Bronchial epithelial cell (primary cell): ENCODE measurements at regions not wholly inside any gene's neighbourhood (a gene's known extent, or its start where the extent isn't known, plus 50 kb on each side); places are given as distances from the start of the nearest gene placed in this dataset.

Experiments
- DNase-seq: peaks from one replicate; pipeline ENCODE4 v3.0.0-alpha.2; 2010; ENCODE audit warnings: low read depth
- FAIRE-seq: peaks from 2 replicates; lab custom pipeline; 2011; peaks lifted over from hg19 to GRCh38; lab: Jason Lieb, UNC
- H3K27me3 ChIP-seq: 2 replicates; pipeline ENCODE4 v1.5.1; 2011; ENCODE audit warnings: low read length; ENCODE audit not compliant: control insufficient read depth, insufficient read depth
- H3K36me3 ChIP-seq: 2 replicates; pipeline ENCODE4 v1.5.1; 2011; ENCODE audit warnings: low read length; ENCODE audit not compliant: control insufficient read depth, insufficient read depth
- H3K4me3 ChIP-seq: 2 replicates; pipeline ENCODE4 v1.5.1; 2011; ENCODE audit warnings: mild to moderate bottlenecking, low read depth, low read length, control low read depth
- TF ChIP-seq, protein P1 (sequence below): IDR thresholded peaks from 2 replicates; pipeline ENCODE4 v1.5.1; 2011; ENCODE audit warnings: mild to moderate bottlenecking, moderate library complexity, low read length, control low read depth, inconsistent platforms; ENCODE audit not compliant: insufficient read depth, severe bottlenecking

DNA sequence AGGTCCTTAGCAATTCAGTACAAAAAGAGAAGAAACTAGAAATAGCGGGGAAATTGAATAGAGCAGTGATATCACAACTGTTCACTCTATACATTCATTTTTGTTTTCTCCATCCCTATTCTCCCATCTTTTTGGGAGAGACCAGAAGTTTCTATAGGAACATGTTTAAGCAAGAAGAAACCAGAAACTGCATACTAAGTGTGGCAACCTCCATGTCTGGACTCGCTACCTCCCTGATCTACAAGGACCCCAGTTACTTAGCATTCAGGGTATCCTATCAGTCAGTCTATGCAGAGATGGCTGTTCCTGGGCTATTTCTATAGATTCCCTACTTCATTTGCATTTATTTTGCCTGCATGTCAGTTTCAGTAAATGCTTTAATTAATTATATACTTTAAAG, 178.6 kb downstream of the PHLDA1 start:
- H3K36me3 ChIP-seq = no peaks in the 10 kb centered on the region
- DNase-seq (peak; percentile 76), FAIRE-seq (no peak)
- TF ChIP-seq, protein P1, sequence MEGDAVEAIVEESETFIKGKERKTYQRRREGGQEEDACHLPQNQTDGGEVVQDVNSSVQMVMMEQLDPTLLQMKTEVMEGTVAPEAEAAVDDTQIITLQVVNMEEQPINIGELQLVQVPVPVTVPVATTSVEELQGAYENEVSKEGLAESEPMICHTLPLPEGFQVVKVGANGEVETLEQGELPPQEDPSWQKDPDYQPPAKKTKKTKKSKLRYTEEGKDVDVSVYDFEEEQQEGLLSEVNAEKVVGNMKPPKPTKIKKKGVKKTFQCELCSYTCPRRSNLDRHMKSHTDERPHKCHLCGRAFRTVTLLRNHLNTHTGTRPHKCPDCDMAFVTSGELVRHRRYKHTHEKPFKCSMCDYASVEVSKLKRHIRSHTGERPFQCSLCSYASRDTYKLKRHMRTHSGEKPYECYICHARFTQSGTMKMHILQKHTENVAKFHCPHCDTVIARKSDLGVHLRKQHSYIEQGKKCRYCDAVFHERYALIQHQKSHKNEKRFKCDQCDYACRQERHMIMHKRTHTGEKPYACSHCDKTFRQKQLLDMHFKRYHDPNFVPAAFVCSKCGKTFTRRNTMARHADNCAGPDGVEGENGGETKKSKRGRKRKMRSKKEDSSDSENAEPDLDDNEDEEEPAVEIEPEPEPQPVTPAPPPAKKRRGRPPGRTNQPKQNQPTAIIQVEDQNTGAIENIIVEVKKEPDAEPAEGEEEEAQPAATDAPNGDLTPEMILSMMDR = no peak
- no peaks in the 10 kb centered on the region for H3K27me3 ChIP-seq
- no peak overlapping the region for H3K4me3 ChIP-seq

DNA sequence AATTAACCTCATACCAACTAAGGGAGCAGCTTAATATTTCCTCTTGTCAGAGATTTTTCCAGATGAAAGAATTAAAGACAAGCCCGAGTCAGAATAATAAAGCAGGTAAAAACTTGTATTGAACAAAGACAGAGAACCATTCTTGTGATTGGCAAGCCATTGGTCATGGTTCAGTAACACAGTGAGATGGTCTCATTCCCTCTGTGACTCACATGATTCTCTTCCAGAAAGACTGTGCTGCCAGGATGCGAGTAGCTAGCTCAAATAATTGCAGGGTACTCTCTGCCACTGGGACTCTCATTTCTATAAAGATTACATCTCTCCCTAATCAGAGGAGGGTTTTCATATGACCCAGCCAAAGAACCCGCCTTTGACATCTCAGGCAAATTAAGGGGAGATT, 179.4 kb downstream of the PHLDA1 start:
- no peaks in the 10 kb centered on the region for H3K36me3 ChIP-seq
- no peak for FAIRE-seq
- H3K27me3 ChIP-seq = no peaks in the 10 kb centered on the region
- TF ChIP-seq, protein P1 = no peak
- H3K4me3 ChIP-seq = no peak overlapping the region
- peak; percentile 93 for DNase-seq

DNA sequence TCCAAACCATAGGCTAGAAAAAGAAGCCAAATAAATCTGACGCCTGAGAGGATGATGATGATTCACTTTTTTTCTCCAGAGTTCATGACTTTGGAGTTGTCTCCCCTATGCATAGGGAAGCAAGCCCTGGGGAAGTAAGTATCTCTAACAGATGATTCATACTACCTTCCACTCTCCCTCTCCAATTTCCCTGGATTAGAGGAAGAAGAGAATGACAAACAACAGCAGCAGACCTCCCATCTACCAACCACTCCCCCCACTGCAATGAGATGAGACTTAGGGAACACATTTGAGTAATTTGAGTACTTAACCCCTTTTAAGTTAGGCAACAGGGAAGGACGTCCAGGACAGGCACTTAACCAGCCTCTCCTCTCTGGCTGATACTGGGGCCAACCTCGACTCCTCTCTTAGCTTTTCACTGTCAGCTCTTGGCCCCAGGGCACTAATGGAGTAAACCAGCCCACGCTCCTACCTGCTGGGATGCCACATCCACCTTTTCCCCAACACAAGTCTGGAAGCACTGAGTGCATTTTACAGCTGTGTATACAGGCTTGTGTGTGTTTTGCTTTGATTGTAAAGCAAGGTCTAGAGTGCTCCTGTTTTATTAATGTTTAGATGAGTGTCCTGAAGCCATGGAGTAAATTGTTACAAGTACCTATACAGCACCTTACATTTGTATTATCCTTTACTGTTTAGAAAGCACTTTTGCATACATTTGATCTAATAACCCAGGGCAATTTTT, 180.7 kb downstream of the PHLDA1 start:
- TF ChIP-seq, protein P1 = no peak
- no peaks in the 10 kb centered on the region for H3K36me3 ChIP-seq
- no peak overlapping the region for H3K4me3 ChIP-seq
- H3K27me3 ChIP-seq = no peaks in the 10 kb centered on the region
- FAIRE-seq (no peak), DNase-seq (peak; percentile 92)

DNA sequence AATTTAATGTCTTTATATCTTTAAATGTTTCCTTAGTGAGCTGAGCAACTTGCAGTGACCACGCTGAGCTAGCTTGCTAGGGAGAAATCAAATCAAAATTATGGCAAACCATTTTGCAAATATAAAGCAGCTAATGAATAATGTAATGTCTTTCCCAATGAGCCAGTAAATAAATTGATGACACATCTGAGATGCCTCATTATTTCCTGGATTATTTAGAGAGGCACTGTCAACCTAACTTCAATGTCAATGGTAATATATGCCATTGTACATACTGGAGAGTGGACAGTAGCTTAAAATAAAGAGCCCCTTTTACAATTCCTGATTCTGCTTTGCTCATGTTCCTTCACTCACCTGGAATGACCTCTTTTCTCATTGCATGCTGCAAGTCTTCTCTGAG, 182.6 kb downstream of the PHLDA1 start:
- TF ChIP-seq, protein P1 = no peak
- DNase-seq = peak; percentile 66
- FAIRE-seq = no peak
- Histone ChIP-seq H3K4me3 (no peak overlapping the region), H3K27me3 (no peaks in the 10 kb centered on the region), H3K36me3 (no peaks in the 10 kb centered on the region)

DNA sequence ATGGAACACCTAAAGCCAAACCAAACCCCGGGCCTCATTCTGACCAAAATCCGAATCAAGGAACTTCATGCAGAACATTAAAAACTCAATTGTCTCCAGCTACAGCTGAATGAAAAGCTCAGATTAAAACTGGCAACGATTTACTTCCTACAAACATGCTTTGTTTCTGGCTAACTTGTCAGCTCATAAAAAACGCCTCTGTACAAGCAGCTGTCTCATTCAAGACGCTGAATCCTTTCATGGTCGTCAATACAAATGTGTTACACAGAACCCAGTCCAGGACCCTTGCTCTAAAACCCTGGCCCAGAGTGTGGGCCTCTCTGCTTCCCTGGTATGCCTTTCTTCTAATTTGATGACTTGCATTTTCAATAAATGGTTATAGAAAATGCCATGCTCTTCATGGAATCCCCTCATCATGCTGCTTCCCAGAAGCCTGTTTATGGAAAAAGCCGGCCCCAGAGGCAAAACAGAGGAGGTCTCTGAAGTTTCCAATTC, 183.1 kb downstream of the PHLDA1 start:
- TF ChIP-seq, protein P1 = no peak
- no peak for FAIRE-seq
- DNase-seq = no peak

More for the DNA sequence above, 183.1 kb downstream of the PHLDA1 start:
- Histone ChIP-seq H3K36me3 (no peaks in the 10 kb centered on the region), H3K4me3 (no peak overlapping the region), H3K27me3 (no peaks in the 10 kb centered on the region)
